ENCODE measurements at regions not wholly inside any gene's neighbourhood (a gene's known extent, or its start where the extent isn't known, plus 50 kb on each side); places are given as distances from the start of the nearest gene placed in this dataset.

DNA sequence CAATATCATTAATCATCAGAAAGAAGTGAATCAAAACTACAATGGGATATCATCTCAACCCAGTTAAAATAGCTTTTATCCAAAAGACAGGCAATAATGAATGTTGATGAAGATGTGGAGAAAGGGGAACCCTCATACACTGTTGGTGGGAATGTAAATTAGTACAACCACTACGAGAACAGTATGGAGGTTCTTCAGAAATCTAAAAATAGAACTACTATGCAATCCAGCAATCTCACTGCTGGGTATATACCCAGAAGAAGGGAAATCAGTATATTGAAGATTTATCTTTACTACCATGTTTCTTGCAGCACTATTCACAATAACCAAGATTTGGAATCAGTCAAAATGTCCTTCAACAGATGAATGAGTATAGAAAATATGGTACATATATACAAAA is 189.8 kb downstream of the HHIPL2 start:
- no peak for DNase-seq

- DNase-seq: no peak
Measured at GRCh38 chr1:222357252-222357651, 190.7 kb downstream of the HHIPL2 start.

DNA sequence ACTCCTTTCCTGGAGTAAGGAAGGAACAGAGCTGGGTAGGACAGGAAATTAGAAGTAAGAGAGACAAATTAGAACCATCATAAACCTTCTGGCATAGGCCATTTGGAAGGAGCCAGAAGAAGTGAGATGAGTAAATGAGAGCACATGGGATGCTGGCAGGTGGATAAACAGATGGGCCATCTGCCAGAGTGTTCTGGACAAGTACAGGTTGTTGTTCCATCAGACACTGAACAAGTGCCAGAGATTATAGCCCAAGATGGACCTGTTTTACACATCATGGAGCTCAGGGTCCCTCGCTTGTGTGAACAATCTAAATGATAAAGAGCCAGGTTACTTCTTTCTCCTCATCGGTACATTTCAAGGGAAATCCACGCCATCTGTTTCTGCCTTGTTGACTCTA is 200.3 kb downstream of the HHIPL2 start:
- DNase-seq: no peak

DNA sequence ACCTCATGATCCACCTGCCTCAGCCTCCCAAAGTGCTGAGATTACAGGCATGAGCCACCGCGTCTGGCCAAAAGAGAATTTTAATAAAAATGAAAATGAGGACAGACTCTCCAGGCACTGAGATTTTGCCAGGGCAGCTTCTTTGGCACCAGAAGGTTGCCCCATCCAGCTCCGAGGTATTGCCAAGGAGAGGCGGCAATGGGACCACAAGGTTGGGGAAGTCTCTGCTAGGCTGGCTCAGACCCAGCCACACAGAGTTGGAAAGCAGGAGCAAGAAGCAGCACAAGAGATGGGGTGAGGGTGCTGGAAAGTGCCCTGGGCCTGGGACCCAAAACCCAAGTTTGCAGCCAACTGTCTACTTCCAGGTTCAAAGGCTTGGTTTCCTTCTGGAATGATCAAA is 200.9 kb downstream of the HHIPL2 start:
- DNase-seq: no peak

GRCh38 chr1:222339376-222339947 is 208.4 kb downstream of the HHIPL2 start:
- DNase-seq: no peak

DNA sequence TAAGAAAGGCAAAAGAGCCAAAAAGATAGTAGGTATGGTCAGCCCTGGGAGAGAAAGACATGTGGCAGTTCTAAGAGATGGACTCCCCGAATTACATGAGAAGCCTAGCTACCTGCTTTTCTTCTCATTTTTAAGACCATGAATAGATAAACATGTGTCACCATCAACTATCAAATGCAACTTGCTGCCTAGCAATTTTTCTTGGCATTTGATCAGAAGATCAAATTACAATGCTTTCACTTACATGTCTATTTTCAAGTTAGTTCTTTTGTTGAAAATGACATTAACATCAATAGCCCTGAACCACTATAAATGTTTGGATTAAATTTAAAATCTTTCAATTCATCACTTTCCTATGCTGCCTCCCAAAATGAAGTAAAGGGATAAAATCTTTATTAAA is 212.3 kb downstream of the HHIPL2 start:
- DNase-seq: no peak

DNA sequence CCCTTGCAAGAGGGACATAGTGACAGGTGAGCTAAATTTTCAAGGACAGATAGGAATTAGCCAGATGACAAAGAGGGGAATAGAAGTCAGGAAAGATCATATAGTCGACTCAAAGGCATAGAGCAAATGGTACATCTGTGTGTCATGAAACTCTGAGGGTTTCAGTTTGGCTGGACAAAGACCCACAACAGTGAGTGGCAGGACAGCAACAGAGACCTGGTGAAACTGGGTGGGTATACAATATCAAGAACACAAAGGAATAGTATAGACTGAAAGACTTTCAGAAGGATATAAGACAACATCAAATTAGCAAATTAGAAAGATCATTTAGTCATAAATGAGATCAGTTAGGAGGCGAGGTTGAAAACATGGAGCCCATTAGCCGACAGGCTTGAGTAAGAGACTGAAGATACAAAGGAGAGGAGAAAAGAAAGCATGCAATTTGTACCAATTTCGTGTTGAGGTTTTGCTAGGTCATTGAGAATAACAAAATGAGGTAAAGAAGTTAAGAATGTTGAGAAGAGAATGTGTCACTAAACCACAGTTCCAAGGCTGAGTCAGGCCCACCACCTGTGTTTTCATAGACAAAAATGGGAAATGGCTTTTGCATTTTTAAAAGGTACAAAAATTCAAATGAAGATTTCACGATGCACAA is 213.8 kb downstream of the HHIPL2 start:
- DNase-seq: no peak

DNA sequence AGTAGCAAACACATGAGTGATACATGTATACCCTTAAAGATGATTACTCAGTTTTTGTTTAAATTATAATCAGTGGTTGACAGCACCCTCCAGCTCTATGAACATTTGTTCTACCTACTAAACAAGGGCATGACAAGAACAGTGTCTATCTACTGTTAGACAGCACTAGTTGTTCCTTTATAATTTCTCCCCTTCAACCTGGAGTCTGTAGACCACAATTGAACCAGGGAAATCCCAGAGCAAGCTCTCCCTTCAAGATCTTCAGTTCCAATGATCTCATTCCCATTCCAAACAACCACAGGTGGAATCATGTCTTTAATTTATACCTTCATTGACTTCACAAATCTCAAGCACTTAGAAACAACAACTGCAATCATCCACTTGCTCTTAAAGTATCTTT is 216.1 kb downstream of the HHIPL2 start:
- DNase-seq: no peak

- DNase-seq: no peak
Measured at GRCh38 chr1:222331340-222331739, 216.6 kb downstream of the HHIPL2 start.

GRCh38 chr1:222329493-222330045 is 218.3 kb downstream of the HHIPL2 start:
- no peak for DNase-seq

- no peak for DNase-seq
Measured at GRCh38 chr1:222326710-222327036, 221.2 kb downstream of the HHIPL2 start.

DNA sequence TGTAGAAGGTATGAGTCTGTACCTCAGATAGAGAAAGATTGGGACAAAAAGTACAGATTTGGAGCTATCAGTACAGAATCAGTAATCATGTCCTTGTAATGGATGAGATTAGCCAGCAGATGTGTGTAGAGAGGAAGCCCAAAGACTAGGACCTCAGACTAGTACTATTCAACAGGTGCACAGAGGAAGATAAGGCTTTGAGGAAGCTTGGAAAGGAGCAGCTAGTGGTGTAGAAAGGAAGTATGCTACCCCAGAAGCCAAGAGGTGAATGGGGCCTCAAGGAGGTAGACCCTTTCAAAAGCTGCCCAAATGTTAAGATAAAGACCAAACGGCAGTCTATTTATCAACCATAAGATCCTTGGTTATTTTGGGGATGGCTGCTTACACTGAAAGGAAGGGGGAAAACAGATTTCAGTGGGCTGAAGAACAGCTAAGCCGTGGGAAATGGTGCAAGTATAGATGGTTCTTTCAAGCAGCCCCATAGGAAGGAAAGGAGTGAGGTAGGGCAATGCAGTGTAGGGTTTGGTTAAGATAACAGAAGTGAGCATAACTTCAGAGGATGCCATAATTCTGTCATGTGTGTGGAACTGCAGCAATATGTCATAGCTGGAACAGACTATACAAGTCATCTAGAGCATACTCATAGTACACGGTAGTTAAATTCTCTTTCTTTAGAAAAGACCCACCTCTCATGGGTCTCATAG is 221.7 kb downstream of the HHIPL2 start:
- no peak for DNase-seq

GRCh38 chr1:222325506-222325905 is 222.4 kb downstream of the HHIPL2 start:
- DNase-seq: no peak

DNA sequence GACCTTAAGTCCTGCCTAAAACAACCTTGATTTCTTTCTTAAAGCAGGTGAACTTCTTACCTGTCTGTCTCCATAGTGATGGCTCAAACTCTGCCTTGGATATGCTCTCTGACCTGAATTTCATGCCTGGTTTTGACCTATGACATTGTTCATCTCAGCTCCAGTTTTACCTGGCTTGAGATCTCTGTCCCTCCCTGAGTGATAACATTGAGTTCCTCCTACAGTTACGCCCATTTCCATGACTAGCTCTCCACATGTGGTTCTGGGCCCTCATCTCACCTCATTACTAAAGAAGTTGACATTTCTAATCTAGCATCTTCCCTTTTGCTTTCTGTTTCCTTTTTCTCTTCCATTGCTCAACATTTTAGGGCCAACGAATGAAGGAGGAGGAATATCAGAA is 233.1 kb downstream of the HHIPL2 start:
- DNase-seq: no peak

DNA sequence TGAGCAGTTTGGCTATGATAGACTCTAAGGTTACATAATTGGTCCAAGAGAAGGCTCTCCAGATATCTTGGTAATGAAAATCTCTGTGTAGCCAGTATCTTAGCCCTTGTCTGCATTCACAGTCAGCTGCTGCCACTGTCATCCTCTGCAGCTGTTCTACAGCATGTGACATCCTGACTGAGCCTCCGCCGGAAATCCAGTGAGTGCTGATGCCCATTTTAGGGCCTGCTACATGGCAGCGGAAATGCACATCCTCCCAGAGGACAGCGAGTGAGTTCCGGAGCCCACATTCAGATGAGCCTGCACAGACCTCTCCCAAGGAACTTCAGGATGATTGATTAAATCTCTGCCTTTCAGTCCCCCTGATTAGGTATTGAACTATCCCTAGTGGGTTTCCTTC is 237.1 kb downstream of the HHIPL2 start:
- DNase-seq: no peak

DNA sequence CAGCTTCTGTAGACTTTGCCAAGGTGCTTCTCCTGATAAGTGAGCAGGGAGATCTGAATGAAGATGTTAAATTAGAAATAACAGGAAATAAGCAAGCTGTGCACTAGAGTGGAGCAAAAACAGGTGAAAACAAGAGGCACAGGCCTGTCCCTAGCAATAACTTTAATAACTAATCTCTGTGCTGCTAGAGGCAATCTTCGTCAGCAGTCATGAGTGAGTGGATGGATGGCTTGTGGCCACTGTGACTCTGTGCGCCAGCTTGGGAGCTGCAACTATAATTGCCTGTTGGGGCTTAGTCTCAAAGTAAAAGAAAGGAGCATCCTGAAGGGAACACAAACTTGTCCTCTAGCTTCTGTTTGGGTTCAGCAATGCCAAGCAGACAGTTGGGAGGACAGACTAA is 240.3 kb downstream of the HHIPL2 start:
- DNase-seq: no peak

- no peak for DNase-seq
Measured at GRCh38 chr1:222306512-222306911, 241.4 kb downstream of the HHIPL2 start.

DNA sequence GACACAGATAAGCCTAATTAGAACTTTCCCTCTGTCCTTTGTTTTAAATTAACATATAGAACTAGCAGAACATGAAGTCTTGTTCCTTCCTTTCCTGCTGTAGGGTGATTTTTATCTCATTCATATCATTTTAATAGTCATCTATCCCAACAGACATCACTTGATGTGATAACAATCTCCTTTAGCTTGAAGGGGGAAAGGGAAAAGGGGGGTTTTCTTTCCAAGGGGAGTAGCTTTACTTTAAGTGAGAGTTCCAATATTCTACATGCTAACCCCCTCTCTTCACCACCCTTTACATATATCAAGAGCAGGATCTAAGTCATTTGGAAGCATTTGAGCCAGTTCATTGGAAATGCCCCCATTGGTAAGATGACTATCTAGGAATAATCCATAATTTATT is 241.9 kb downstream of the HHIPL2 start:
- DNase-seq: no peak

- no peak for DNase-seq
Measured at GRCh38 chr1:222301652-222302051, 246.3 kb downstream of the HHIPL2 start.

GRCh38 chr1:222299524-222299923 is 248.4 kb downstream of the HHIPL2 start:
- no peak for DNase-seq

DNA sequence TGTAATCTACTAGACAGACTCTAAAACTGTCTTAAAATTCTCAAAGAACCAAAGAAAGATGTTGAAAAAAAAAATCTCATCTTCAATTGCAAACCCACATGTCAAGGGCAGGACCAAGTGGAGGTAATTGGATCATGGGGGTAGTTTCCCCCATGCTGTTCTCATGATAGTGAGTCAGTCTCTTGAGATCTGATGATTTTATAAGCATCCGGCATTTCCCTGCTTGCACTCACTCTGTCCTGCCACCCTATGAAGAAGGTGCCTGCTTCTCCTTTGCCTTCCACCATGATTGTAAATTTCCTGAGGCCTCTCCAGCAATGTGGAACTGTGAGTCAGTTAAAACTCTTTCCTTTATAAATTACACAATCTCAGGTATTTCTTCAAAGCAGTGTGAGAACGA is 257.0 kb downstream of the HHIPL2 start:
- DNase-seq: no peak

DNA sequence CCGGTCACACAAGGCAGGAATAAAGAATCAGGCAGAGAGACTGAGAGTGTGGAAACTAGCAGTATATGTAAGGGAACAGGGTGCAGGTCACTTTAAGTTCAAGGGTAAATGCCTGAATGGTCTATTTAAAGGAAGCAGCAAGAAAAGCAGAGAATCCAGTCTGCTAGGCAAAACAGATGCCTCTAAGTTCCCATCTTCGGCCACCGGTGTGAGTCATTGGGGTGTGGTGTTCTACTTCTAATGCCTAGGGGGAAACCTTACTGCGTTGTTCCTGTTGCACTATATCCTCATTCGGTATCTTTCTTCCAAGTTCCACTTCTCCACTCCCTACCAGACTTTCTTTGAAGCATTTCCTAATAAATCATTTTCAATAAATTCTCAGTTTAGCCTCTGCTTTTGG is 259.9 kb downstream of the HHIPL2 start:
- no peak for DNase-seq

GRCh38 chr1:222286011-222286410 is 261.9 kb downstream of the HHIPL2 start:
- no peak for DNase-seq

DNA sequence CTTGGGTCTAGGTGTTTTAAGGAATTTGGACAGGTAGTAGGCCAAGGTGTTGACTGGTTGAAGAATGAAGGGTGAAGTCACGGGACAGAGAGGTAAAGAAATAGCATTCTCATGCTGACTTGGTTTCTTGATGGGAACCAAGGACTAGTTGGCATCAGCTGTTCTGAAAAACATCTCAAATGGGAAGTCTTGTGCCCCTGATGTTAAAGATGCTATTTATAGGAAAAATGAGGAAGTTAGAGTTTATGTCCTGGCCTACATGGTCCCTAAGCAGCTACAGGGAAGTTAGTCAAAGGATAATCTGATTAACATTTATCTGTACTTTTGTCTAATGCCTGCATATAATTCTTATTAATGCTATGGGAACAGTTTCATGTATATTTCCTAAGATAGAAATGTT is 262.4 kb downstream of the HHIPL2 start:
- no peak for DNase-seq
